GM21529 (cell line): ENCODE measurements at regions not wholly inside any gene's neighbourhood (a gene's known extent, or its start where the extent isn't known, plus 50 kb on each side); places are given as distances from the start of the nearest gene placed in this dataset.

ENCODE experiments used
- ATAC-seq: cut with Tn5 transposase; IDR thresholded peaks from one replicate; pipeline ENCODE4 v1.9.1; 2021; ENCODE audit not compliant: unreplicated experiment

DNA sequence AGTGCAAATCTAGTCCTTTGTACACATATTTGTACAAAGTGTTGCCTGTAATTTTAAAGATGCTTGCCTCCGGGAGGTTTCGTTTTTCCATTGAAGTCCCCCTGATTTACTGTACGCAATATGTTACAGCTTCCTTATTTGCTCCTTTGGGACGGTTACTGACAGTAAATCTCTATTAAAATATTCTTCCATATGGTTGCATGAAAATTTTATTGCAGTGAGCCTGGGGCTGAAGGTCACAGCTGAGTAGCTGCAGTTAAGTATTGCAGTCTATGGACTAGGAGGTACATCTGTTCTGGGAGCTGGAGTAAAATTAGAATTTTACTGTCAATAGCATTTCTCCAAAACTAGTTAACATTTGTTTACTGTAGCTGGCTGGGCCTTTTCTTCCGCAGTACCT is 119.2 kb downstream of the ETAA1 start:
- no peak for ATAC-seq

DNA sequence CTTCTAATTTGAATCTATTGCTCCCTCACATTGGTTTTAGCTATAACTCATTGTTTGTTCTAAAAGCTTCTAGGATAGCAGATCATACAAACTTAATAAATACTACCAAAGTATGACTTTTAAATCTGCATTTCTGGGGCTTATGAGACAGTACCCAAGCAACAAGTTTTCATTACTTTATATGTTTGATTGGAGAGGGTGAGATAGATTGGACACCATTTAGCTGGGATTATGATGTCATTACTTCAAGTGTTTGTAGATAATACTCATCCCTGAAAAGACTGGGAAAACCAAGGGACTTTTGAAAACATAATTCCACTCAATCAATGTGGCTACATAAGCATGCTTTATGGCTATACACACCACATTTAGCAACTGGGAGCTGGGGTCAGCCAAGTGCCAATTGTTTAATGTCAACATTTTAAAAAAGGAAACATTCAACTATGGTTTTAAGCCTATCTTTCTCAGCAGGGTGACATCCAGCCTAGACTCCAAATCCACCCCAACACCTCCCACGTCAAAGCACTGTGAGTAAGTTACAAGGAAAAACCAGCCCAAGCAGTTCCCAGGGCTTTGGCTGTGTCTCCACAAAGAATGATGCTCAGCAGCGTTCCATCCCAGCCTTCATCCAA is 119.9 kb downstream of the ETAA1 start:
- ATAC-seq: no peak

DNA sequence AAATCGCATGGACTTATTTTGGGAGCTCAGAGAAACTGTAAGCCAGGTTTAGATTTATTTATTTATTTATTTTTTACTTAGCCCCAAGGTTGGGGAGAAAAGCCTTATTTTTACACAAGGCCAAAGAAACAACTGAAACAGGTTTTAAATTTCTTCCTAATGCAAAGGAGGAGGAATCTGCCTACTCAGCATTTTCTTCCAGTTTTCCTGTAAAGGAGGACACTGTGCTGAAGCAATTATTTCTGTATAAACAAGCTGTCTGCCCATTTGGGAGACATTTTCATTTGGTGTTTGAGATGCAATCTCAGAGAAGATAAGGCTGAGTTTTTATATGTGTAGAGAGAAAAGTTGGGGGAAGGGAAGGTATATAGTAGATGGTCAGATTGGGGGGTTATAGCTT is 125.0 kb downstream of the ETAA1 start:
- no peak for ATAC-seq

DNA sequence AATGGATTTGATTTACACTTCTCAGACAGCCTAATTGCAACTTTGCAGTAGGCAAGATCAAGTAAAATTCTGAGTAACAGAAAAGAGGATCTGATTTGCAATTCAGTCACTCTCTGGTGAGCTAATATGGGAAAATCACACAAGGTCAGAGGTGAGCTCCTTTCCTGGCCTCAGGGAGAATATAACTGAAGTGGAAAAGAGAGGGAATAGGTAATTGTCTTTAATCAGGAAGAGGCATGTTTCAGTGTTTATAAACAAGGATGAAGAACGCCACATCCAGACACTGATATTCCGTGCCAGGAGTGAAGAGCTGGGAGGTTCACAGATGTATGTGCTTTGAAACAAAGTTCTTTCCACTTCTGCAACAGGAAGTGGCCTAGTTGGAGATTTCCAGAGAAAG is 127.1 kb downstream of the ETAA1 start:
- ATAC-seq: no peak

DNA sequence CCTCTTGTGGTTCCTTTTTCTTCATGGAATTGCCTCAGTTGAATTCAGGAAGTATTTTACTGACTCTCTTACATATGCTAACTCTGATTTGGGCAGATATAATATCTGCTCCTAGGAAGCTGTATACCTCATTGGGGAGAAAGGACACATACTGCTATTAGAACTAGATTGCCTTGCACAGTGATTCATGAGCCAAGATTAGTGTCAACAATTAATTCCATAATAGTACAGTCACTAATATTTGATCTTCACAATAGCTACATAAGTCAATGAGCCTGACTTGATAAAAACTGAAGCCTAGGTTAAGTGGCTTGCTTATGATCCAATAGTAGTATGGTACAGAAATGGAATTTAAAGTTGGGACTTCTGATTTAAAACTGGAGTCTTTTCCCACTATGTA is 127.6 kb downstream of the ETAA1 start:
- ATAC-seq: no peak

DNA sequence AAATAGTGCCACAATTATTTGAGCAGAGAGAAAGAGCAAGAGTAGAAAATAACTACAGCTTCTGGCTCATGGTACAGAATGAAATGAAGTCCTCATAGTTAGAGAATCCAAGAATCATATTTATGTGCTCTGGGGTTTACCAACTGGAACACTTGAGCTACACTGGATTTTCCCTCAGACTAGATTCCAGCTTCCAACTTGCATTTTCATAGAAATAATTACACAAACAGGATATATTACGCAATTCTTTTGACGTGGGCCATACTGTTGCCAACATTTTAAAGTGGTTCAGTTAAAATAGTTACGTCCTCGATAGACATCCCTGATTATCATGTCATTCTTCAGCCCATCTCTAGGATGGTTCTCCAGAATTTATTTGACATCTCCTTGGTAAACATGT is 129.2 kb downstream of the ETAA1 start:
- ATAC-seq: no peak

DNA sequence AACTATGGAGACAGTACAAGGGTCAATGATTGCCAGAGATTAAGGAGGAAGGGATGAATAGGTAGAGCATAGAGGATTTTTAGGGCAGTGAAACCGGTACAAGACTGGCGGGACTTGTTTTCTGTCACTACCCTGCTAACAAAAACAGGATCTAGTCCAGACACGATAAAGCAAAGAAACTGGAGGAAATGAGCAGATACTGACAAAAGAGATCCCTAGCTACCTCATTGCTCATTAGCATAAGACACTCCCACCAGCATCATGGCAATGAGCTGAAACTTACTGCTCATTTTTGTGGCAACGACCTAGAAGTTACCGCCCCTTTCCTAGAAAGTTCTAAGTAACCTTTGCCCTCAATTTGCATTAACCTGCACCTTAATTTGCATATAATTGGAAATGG is 131.2 kb downstream of the ETAA1 start:
- ATAC-seq: no peak

DNA sequence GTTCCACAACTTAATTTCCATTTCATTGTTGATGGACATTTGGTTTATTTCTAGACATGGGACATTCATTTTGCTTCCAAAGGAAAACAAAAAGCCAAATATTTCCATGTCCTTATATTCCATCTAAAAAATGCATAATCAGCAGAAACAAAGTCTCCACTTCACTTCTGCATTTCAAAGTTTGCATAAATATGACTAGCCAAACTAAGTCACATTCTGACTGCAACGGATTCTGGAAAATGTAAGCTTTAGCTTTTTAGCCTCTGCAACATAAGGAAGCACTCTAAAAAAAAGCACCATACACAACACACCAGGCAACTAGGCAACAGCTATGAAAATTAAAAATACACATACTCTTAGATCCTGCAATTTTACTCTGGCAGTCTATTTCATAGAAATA is 135.3 kb downstream of the ETAA1 start:
- no peak for ATAC-seq

DNA sequence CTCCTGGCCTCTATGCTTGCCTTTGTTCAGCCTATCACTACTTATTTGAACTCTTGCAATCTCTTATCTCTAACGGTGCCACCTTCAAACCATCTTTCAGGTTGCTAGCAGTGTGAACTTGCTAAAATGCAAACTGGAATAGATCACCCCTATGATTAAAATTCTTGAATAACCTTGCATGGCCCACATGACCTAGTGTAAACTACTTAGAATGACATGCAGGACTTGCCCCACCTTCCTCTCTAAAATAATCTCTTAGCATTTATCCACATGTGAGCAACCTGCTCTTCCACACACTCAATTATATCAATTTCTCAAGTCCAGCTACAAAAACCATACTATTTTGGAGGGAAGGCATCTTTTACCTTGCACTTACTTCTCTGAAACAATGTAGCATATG is 137.6 kb downstream of the ETAA1 start:
- ATAC-seq: no peak

DNA sequence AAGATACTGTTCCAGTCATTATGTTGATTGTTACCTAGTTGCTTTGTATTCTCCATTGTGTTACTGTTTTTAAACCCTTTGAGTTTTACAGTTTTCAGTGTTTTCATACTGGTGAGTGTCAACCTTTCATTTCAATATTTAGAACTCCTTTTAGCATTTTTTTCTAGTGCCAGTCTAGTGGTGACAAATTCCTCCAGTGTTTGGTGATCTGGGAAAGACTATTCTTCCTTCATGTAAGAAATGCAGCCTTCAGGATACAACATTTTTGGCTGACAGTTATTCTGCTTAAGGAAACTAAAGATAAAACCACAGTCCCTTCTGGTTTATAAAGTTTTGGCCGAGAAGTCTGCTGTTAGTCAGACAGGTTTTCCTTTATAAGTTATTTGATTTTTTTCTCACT is 143.8 kb downstream of the ETAA1 start:
- no peak for ATAC-seq

DNA sequence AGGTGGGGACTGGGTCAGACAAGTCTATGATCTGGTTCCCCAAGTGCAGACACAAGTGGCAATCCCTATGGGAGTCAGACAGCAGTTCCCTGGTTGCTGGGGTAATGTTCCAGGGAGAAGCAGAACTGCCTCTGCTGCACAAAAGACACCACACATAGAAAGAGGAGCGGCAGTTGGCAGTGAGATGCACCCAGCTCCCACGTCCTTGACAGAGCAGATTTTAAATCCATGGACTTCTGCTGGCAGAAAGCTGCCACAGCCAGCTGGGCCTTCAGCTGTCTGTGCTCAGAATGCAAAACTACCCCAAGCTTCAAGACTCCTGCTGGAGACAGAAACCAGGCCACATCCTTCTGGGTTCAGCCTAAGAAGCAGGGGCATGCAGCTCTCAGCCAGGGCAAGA is 147.2 kb downstream of the ETAA1 start:
- no peak for ATAC-seq

DNA sequence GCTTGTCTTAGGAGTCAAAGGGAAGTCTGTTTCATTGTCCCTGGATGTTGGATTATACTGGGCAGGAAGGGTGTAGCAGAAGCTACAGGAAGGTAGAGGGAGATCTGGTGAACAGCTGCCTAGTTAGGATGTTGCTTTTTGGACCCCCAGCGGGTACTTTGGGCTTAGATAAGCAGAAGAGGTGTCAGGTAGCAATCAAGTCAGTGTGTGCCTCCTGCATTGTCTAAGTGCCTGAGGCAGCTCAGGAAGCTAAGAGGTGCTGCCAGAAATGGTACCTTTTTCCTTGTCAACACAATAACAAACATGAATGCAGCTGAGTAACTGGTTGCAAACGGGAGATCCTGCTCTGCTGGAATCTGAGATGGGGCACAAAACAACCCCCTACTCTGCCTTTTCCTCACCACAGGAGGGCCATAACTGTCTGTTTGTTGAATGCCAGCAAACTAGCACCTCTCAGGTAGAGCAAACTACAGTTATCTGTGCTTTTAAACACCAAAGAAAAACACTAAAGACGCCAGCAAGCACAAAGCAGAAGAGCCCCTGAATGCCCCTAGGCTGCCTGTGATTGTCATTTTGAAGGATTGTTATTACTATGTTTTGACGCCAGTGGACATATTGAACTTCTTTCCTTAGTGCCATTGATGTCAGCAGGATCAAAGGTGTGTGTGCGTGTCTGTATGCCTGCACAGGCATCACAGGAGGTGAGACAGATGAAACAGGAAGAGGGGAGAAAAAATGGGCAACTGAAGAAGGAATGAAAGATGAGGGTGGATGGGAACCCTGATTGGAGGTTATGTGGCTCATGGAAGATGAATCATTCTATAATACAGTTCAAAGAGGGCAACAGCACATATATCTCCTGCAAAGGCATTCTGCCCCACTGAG is 151.4 kb downstream of the ETAA1 start:
- no peak for ATAC-seq

DNA sequence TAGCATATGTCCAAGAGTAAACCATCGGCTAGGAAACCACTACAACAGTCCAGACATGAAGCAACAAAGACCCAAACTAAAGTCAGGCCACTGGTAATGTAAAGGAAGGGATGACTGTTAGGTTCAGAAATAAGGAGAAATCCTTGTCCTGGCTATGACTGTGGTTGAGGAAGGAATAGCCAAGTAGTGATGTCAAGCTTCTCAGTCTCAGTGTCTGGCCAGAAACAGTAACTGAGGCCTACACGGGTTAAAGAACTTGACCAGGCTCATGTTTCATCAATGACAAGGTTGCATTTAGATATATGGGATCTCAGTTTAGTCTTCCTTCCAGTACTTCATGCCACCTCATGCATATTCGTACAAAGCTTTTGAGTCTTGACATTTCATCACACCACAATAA is 162.0 kb downstream of the ETAA1 start:
- no peak for ATAC-seq

DNA sequence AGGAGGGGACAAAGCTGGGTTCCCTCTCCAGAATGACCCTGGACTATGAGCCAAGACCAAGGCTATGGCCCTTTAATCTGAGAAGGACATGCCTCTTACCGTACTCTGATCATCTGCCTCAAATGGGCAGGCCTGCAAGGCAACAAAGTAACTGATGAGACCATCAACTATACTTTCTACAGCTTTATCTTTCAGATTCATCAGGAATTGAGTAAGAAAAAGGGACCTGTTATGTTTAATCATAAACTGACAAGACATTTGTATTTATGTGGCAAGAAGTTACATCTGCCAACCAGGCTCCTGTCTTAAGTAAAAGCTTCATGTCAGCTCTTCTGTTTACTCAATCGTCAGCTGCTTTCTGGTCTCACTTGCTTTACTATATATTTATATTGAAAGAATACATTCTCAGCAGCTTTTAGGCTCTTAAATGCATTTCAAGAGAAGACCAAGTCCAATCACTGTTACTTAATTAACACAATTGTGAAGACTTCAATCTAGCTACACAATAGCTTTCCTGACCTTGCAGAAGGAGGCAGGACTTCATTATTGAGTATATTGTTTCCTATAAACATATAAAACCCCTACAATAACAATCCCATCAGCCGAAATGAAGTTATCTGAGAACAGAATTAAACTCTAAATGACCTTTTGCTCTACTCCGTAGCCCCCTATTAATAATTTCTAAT is 163.8 kb downstream of the ETAA1 start:
- no peak for ATAC-seq

DNA sequence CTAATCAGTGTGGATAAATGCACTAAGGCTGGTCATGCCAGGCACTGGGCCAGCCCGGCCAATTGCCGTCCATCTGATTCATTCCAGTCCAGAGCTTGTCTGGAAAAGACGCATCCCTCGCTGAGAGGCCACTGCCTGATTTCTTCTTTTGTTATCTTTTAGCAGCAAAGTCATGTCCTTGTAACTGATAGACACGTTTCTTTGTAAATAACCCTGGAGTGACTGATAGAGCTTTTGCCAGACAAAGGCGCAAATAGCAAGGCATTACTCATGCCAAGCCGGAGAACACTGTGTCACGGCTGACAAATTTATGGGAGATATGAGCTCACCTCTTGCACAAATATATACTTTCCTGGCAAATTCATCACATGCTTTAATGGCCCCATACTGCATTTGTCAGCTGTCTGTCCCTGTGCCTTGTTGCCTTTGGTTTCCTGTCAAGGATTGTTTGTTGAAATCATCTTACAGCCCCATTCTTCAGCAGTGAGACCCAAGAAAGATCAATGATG is 164.4 kb downstream of the ETAA1 start:
- no peak for ATAC-seq

DNA sequence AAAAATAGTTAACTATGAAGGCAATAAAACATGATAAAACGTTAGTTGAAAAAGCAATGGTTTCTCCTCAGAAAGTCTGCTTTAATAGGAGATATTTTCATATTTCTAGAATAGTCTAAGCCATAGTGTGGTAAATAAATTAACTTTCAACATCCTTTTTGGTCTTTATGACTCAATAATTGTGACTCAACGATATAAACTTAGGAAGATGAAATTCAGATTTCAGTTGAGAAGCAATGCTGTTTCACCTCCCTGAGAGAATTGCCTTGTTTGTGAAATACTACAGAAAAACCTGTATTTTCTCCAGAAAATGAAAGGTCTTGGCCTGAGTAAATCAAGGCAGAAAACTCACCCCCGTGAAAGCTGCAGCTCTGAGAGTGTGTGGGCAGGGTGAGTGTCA is 166.9 kb downstream of the ETAA1 start:
- ATAC-seq: no peak

DNA sequence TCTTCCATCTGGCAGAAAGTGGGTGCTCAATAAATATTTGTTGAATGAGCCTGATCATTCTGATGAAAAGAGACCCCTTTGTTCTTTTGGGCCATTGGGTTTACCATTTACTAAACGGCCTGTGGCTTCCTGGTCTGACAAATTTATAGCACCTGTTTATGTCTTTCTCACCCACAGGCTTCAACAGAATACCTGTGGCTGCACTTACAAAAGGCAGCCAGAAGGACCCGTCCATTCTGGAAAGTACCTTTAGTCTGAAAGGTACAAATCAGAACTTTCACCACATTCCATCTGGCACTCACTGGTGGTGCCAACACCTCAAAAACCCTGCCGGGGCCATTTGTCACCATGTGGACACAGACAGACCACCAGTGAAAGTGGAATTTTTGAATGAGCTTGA is 167.5 kb downstream of the ETAA1 start:
- ATAC-seq: no peak

DNA sequence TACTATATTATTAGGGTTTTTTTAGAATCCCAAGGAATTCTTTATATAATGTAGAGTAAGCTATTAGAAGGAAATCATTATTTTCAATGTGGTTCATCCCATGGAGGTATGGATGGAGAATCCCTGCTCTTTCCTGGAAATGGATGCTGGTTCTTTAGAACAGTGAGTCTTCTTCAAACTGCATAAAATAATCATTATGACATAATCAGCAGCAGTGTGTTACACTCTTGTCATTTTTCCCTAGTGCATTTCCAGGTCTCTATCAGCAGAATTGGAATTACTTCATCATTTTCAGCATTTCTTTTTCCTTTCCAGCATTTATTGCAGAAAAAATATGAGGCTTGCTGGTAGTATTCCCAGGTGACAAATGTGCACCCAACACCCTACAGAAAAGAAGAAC is 168.1 kb downstream of the ETAA1 start:
- ATAC-seq: no peak

DNA sequence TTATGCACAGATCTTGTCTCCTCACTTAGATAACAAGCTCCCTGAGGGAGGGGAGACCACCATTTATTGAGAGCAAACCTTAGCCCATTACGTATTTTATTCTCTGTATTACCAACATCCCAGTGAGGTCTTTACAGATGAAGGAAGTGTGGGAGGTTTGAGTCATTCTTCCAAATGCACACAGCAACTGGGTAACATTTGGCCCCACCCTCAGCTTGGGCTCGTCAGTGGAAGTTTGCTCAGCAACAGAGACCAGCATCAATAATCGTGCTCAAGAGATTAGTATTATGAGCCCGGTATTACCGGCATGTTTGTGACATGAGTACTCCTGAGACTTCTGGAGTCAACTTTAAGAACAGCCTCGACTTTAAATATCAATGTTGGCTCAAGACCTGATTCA is 168.6 kb downstream of the ETAA1 start:
- ATAC-seq: no peak

DNA sequence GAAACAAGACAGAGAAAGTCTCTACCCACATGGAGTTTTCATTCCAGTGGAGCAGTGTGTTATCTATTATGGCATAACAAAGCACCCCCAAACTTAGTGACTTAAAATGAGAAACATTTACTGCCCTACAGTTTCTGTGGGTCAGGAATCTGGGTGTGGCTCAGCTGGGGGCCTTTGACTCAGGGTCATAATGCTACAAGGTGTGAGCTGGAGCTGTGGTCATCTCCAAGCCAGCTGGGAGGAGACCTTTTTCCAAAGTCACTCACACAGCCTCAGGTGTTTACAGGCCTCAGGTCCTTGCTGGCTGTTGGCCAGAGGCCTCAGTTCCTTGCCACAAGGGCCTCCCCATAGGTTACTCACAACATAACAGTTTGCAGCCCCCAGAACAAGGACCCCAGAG is 169.2 kb downstream of the ETAA1 start:
- no peak for ATAC-seq

DNA sequence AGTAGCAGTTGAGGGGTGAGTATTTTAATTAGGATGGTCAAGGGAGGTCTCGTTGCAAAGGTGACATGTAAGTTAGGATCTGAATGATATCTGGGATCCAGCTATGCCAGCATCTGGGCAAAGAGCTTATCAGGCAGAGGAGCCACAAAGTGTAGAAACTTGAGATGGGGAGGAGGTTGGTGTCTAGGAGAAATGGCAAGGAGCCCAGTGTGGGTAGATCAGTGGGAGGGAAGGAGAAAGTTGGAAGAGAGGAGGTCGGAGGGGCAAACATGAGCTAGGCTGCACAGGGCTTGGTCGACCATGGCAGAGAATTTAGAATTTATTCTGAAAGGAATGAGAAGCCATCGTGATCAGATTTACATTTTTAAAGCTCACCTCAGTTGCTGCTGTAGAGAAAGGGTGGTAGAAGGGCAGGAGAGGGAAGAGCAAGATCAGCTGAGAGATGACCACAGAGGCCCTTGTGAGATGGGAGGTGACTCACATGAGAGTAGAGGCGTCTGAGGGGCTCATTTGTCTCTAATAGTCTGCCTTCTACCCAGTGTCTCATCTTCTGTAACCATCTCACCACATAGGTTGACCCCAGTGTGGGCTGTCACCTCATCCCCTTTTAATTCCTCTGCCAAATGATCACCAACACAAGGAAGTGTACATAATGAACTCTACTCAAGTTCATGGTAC is 170.0 kb downstream of the ETAA1 start:
- ATAC-seq: no peak
